ENCODE measurements at regions not wholly inside any gene's neighbourhood (a gene's known extent, or its start where the extent isn't known, plus 50 kb on each side); places are given as distances from the start of the nearest gene placed in this dataset.

DNA sequence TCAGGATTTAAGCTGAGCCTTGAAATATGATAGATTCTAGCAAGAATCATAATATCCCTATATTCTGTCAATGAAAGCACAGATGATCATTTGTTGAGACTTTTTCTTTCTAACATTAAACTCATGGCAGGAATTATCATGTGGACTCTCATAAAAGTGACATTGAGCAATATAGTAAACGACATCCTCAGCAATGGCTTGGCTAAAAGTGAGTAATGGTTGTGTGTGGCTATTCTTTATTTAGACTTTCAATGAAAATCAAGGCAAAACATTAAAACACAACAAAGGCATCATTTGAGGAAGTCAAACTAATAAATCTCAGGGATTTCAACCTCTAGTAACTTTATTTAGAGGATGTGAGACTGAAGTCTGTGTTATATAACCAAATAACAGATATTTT is 257.8 kb upstream of the ADGRL4 start:
- Histone ChIP-seq H3K27ac (ENCODE audit: low read length) (no peak overlapping the region), H3K9me2 (replicated peaks; ENCODE audit: insufficient read depth, low read length) (no peaks in the 10 kb centered on the region), H3K79me2 (ENCODE audit: low read length) (no peaks in the 10 kb centered on the region), H3K27me3 (ENCODE audit: low read length) (no peaks in the 10 kb centered on the region), H3K9ac (ENCODE audit: low read length) (no peak overlapping the region), H3K36me3 (ENCODE audit: insufficient read depth, low read length) (no peaks in the 10 kb centered on the region), H3K4me3 (ENCODE audit: low read length) (no peak overlapping the region), H3K4me2 (ENCODE audit: low read depth, low read length, poor library complexity, severe bottlenecking) (no peak overlapping the region), H4K20me1 (ENCODE audit: insufficient read depth, low read depth, low read length) (no peaks in the 10 kb centered on the region), H2AFZ (ENCODE audit: low read length) (no peak overlapping the region), H3K4me1 (ENCODE audit: low read length) (no peaks in the 10 kb centered on the region), H3K9me3 (ENCODE audit: low read length) (peaks cover 4% of the 10 kb centered on the region; the same call in 1 of the 2 replicates)
- no peak for DNase-seq

DNA sequence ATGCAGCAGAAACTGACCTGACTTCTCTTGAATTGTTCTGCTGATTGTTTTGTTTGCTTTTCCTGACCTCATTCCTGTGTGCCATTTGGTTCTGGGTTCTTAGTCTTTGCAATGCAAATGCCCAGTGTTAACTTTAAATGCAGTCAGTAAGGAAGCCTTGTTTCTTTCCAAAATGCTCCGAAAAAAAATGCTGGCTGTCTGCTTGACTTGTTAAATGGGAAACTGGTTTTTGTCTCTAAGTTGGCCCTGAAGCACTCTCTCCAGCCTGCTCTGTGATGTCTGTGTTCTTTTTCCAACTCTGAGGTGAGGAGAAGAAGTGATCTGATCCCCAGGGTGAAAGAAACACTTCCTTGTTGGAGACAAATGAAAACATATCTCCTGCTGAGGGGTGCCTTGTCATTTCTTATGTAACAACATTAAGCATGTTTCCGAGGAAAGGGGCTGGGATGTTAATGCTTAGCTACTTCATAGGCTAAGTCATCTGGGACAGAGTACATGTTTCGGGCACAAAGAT is 256.3 kb upstream of the ADGRL4 start:
- H3K4me1 ChIP-seq (ENCODE audit: low read length), result no peaks in the 10 kb centered on the region
- H2AFZ ChIP-seq (ENCODE audit: low read length), result no peak overlapping the region
- no peaks in the 10 kb centered on the region for H3K79me2 ChIP-seq (ENCODE audit: low read length)
- no peak for DNase-seq
- H3K9me2 ChIP-seq (replicated peaks; ENCODE audit: insufficient read depth, low read length), result no peaks in the 10 kb centered on the region
- no peaks in the 10 kb centered on the region for H4K20me1 ChIP-seq (ENCODE audit: insufficient read depth, low read depth, low read length)
- no peaks in the 10 kb centered on the region for H3K36me3 ChIP-seq (ENCODE audit: insufficient read depth, low read length)
- no peaks in the 10 kb centered on the region for H3K27me3 ChIP-seq (ENCODE audit: low read length)
- H3K4me3 ChIP-seq (ENCODE audit: low read length), result no peak overlapping the region
- no peak overlapping the region for H3K9ac ChIP-seq (ENCODE audit: low read length)
- H3K27ac ChIP-seq (ENCODE audit: low read length), result no peak overlapping the region
- no peaks in the 10 kb centered on the region for H3K9me3 ChIP-seq (ENCODE audit: low read length)
- no peak overlapping the region for H3K4me2 ChIP-seq (ENCODE audit: low read depth, low read length, poor library complexity, severe bottlenecking)

DNA sequence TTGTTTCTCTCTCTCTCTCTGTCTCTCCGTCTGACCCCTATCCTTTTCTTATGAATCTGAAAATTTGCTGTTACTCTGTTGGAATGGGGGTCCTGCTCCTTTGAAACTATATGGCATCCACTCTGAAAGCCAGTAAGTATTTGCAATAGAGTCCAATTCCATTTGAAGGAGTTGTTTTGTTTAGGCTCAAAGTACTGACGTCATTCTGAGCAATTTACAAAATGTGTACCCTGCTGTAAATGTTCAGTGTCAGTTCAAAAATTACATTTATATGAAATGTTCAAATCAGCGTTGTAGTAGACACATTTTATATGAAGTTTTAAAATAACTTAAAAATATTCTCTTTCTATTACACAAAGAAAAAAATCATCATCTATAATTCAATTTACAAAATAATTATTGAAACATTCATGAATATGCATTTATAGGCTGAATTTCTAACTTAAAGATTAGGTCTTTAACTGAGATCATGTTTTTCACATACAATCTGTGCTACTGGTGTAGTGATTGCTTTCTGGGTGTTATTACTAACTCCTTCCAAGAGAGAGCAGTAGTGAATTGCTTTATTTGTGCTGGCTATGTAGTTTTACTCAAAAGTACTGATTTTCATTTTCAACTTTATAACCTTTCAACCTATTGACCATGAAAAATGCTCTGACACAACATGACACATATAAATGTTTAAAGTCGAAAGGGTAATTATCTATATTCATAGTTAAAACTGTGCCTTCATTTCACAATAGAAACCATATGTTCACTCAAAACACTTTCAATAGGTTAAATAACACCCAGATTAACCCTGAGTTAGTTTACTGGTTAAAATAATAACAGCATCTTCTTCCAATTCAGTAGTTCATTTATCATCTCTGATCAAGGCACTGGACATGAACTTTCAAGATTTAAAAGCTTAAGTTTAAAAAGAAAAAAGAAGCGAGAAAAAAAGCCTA is 253.1 kb upstream of the ADGRL4 start:
- no peak overlapping the region for H3K27ac ChIP-seq (ENCODE audit: low read length)
- H3K4me3 ChIP-seq (ENCODE audit: low read length), result no peak overlapping the region
- H3K9me3 ChIP-seq (ENCODE audit: low read length), result peaks cover 7% of the 10 kb centered on the region; the same call in 1 of the 2 replicates
- H4K20me1 ChIP-seq (ENCODE audit: insufficient read depth, low read depth, low read length), result no peaks in the 10 kb centered on the region
- H3K79me2 ChIP-seq (ENCODE audit: low read length), result no peaks in the 10 kb centered on the region
- H3K27me3 ChIP-seq (ENCODE audit: low read length), result no peaks in the 10 kb centered on the region
- H3K4me2 ChIP-seq (ENCODE audit: low read depth, low read length, poor library complexity, severe bottlenecking), result no peak overlapping the region
- no peak overlapping the region for H2AFZ ChIP-seq (ENCODE audit: low read length)
- no peaks in the 10 kb centered on the region for H3K4me1 ChIP-seq (ENCODE audit: low read length)
- no peak for DNase-seq
- no peaks in the 10 kb centered on the region for H3K36me3 ChIP-seq (ENCODE audit: insufficient read depth, low read length)
- no peaks in the 10 kb centered on the region for H3K9me2 ChIP-seq (replicated peaks; ENCODE audit: insufficient read depth, low read length)
- H3K9ac ChIP-seq (ENCODE audit: low read length), result no peak overlapping the region

DNA sequence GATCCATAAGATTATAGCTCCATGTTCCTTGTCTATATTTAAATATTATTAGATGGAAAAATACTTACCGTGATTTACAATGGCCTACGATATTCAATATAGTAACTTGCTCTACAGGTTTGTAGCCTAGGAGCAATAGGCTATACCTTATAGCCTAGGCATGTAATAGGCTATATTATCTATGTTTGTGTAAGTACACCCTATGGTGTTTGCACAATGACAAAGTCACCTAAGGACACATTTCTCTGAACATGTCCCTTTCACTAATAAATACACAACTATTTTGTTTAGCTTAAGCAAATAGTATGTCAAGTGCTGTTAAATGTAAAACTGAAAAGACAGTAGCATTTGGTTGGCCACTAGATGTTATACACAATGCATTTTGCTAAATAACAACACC is 248.9 kb upstream of the ADGRL4 start:
- H3K9ac ChIP-seq (ENCODE audit: low read length), result no peak overlapping the region
- H3K36me3 ChIP-seq (ENCODE audit: insufficient read depth, low read length), result no peaks in the 10 kb centered on the region
- peaks cover 7% of the 10 kb centered on the region; the same call in 1 of the 2 replicates for H3K9me3 ChIP-seq (ENCODE audit: low read length)
- no peak overlapping the region for H3K4me2 ChIP-seq (ENCODE audit: low read depth, low read length, poor library complexity, severe bottlenecking)
- no peaks in the 10 kb centered on the region for H3K27me3 ChIP-seq (ENCODE audit: low read length)
- H3K9me2 ChIP-seq (replicated peaks; ENCODE audit: insufficient read depth, low read length), result no peaks in the 10 kb centered on the region
- no peaks in the 10 kb centered on the region for H4K20me1 ChIP-seq (ENCODE audit: insufficient read depth, low read depth, low read length)
- H3K4me1 ChIP-seq (ENCODE audit: low read length), result no peaks in the 10 kb centered on the region
- H3K79me2 ChIP-seq (ENCODE audit: low read length), result no peaks in the 10 kb centered on the region
- DNase-seq, result no peak
- H3K27ac ChIP-seq (ENCODE audit: low read length), result no peak overlapping the region
- no peak overlapping the region for H2AFZ ChIP-seq (ENCODE audit: low read length)
- no peak overlapping the region for H3K4me3 ChIP-seq (ENCODE audit: low read length)

DNA sequence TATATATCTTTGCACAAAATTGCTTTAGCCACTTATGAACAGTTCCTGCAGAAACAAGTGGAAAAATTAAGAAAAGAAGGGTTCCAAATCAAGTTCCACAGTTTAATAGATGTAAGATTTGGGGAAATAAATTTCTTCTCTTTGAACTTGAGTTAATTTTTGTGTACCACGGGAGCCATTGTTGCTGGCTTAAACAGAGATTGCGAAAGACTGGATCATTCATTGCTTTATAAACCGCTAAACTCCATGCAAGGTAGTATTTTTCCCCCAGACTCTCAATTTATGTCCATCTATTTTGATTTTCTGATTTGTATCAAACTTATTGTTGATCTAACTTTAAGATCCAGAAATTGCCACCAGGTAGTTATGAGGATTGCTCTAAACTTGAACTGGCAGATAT is 246.1 kb upstream of the ADGRL4 start:
- Histone ChIP-seq H4K20me1 (ENCODE audit: insufficient read depth, low read depth, low read length) (no peaks in the 10 kb centered on the region), H3K79me2 (ENCODE audit: low read length) (no peaks in the 10 kb centered on the region), H3K4me3 (ENCODE audit: low read length) (no peak overlapping the region), H3K9me2 (replicated peaks; ENCODE audit: insufficient read depth, low read length) (no peaks in the 10 kb centered on the region), H2AFZ (ENCODE audit: low read length) (no peak overlapping the region), H3K9me3 (ENCODE audit: low read length) (peaks cover 11% of the 10 kb centered on the region; the same call in 1 of the 2 replicates), H3K9ac (ENCODE audit: low read length) (no peak overlapping the region), H3K4me1 (ENCODE audit: low read length) (no peaks in the 10 kb centered on the region), H3K4me2 (ENCODE audit: low read depth, low read length, poor library complexity, severe bottlenecking) (no peak overlapping the region), H3K36me3 (ENCODE audit: insufficient read depth, low read length) (no peaks in the 10 kb centered on the region), H3K27me3 (ENCODE audit: low read length) (no peaks in the 10 kb centered on the region), H3K27ac (ENCODE audit: low read length) (no peak overlapping the region)
- no peak for DNase-seq

DNA sequence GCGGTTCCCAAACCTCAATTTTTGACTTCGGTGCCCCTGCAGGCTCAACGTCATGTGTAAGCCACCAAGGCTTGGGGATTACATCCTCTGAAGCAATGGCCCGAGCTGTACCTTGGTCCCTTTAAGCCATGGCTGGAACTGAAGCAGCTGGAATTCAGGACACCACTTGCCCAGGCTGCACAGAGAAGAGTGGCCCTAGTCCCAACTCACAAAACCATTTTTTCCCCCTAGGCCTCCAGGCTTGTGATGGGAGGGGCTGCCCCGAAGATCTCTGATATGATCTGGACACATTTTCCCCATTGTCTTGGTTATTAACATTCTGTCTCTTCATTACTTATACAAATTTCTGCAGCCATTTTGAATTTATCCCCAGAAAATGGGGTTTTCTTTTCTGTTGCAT is 233.3 kb upstream of the ADGRL4 start:
- Histone ChIP-seq H4K20me1 (ENCODE audit: insufficient read depth, low read depth, low read length) (no peaks in the 10 kb centered on the region), H3K9me3 (ENCODE audit: low read length) (peaks cover 26% of the 10 kb centered on the region), H3K36me3 (ENCODE audit: insufficient read depth, low read length) (no peaks in the 10 kb centered on the region), H3K27ac (ENCODE audit: low read length) (no peak overlapping the region), H3K4me1 (ENCODE audit: low read length) (no peaks in the 10 kb centered on the region), H3K79me2 (ENCODE audit: low read length) (no peaks in the 10 kb centered on the region), H3K9ac (ENCODE audit: low read length) (no peak overlapping the region), H2AFZ (ENCODE audit: low read length) (no peak overlapping the region), H3K9me2 (replicated peaks; ENCODE audit: insufficient read depth, low read length) (no peaks in the 10 kb centered on the region), H3K27me3 (ENCODE audit: low read length) (no peaks in the 10 kb centered on the region), H3K4me3 (ENCODE audit: low read length) (no peak overlapping the region), H3K4me2 (ENCODE audit: low read depth, low read length, poor library complexity, severe bottlenecking) (no peak overlapping the region)
- DNase-seq, result no peak

DNA sequence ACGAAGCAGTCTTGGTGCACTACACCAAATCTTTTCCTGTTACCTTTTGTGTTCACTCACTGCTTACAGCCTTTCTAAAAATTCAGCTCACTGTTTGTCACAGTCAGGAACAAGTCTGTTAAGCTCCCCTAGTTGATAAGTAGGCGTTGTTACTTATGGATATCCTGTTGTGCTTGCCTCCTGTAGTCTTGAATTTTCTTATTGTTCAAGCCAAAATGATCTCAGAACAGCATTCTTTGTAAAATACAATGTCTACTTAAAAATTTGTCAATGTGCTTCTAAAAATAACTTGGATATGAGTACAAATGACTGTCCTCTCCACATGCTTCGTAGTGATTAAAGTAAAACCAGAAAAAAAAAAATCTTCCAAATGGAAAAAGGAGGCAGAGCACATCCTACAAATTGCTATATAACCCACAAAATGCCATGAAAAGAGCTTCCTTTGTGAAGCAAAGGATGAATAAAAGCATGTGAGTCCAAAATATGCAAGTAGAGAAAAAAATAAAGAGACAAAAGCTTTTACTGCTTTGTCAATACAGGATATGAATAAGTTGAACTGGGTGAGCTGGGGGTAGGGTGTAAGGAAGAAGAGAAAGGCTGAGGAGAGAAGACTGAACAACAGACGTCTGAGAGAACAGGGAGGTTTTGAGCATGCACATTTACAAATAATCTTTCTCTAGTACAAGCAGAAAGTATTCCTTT is 228.9 kb upstream of the ADGRL4 start:
- H3K4me2 ChIP-seq (ENCODE audit: low read depth, low read length, poor library complexity, severe bottlenecking), result no peak overlapping the region
- no peak overlapping the region for H2AFZ ChIP-seq (ENCODE audit: low read length)
- H3K9ac ChIP-seq (ENCODE audit: low read length), result no peak overlapping the region

DNA sequence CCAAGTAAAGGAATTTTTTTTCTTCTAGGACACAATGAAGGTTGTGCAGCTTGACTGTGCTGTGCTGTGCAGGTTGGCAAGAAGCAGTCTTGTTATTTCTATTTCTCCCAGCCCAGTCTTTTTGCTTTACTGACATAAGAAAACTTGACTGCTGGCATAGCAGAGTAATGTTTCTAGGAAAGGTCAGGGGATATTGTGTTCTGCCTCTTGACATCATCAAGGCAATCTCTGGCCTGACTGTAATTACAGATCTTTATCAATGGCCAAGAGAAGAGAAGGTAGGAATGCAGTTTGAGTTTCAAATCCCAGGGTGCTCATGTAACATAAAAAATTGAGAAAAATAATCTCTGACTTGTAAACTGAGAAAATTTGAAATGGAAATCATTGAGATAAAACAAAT is 226.3 kb upstream of the ADGRL4 start:
- H3K9ac ChIP-seq (ENCODE audit: low read length), result no peak overlapping the region
- no peak overlapping the region for H3K27ac ChIP-seq (ENCODE audit: low read length)
- no peak overlapping the region for H3K4me3 ChIP-seq (ENCODE audit: low read length)
- no peaks in the 10 kb centered on the region for H3K79me2 ChIP-seq (ENCODE audit: low read length)
- H3K4me1 ChIP-seq (ENCODE audit: low read length), result no peaks in the 10 kb centered on the region
- no peak for DNase-seq
- peaks cover 20% of the 10 kb centered on the region for H3K9me3 ChIP-seq (ENCODE audit: low read length)
- no peak overlapping the region for H3K4me2 ChIP-seq (ENCODE audit: low read depth, low read length, poor library complexity, severe bottlenecking)
- H3K36me3 ChIP-seq (ENCODE audit: insufficient read depth, low read length), result no peaks in the 10 kb centered on the region
- H3K27me3 ChIP-seq (ENCODE audit: low read length), result no peaks in the 10 kb centered on the region
- no peaks in the 10 kb centered on the region for H4K20me1 ChIP-seq (ENCODE audit: insufficient read depth, low read depth, low read length)
- no peaks in the 10 kb centered on the region for H3K9me2 ChIP-seq (replicated peaks; ENCODE audit: insufficient read depth, low read length)
- H2AFZ ChIP-seq (ENCODE audit: low read length), result no peak overlapping the region

More for the DNA sequence above, 228.9 kb upstream of the ADGRL4 start:
- Histone ChIP-seq H3K4me3 (ENCODE audit: low read length) (no peak overlapping the region), H3K9me3 (ENCODE audit: low read length) (peaks cover 23% of the 10 kb centered on the region), H3K79me2 (ENCODE audit: low read length) (no peaks in the 10 kb centered on the region), H4K20me1 (ENCODE audit: insufficient read depth, low read depth, low read length) (no peaks in the 10 kb centered on the region), H3K4me1 (ENCODE audit: low read length) (no peaks in the 10 kb centered on the region), H3K27me3 (ENCODE audit: low read length) (no peaks in the 10 kb centered on the region), H3K36me3 (ENCODE audit: insufficient read depth, low read length) (no peaks in the 10 kb centered on the region), H3K27ac (ENCODE audit: low read length) (no peak overlapping the region), H3K9me2 (replicated peaks; ENCODE audit: insufficient read depth, low read length) (no peaks in the 10 kb centered on the region)
- DNase-seq, result no peak
